Liver (tissue), 8 donors: ENCODE measurements at regions not wholly inside any gene's neighbourhood (a gene's known extent, or its start where the extent isn't known, plus 50 kb on each side); places are given as distances from the start of the nearest gene placed in this dataset.

Source experiments
- DNase-seq: peaks from one replicate; pipeline ENCODE4 v3.0.0-alpha.2; 2017; ENCODE audit warnings: low spot score
- H3K27ac ChIP-seq, 2 donors: one replicate each; pipeline ENCODE4 v1.7.0; 2013; ENCODE audit warnings: inconsistent platforms in 2 of 2, low read length in 2 of 2, control low read depth in 1 of 2, low read depth in 1 of 2, mild to moderate bottlenecking in 1 of 2
- H3K27me3 ChIP-seq, 4 donors: one replicate each; pipeline versions ENCODE4 v1.6.1 to v1.7.0; 2013; ENCODE audit warnings: low read length in 3 of 4, inconsistent platforms in 1 of 4, mild to moderate bottlenecking in 1 of 4, moderate library complexity in 1 of 4; ENCODE audit not compliant: control insufficient read depth in 4 of 4, insufficient read depth in 4 of 4
- H3K36me3 ChIP-seq, 4 donors: one replicate each; pipeline versions ENCODE4 v1.6.1 to v1.7.0; 2013; ENCODE audit warnings: low read length in 3 of 4, mild to moderate bottlenecking in 3 of 4, low read depth in 1 of 4, moderate library complexity in 1 of 4; ENCODE audit not compliant: control insufficient read depth in 4 of 4, insufficient read depth in 3 of 4
- H3K4me1 ChIP-seq, 4 donors: one replicate each; pipeline versions ENCODE4 v1.6.1 to v1.7.0; 2013; ENCODE audit warnings: low read length in 3 of 4, mild to moderate bottlenecking in 3 of 4, moderate library complexity in 1 of 4; ENCODE audit not compliant: control insufficient read depth in 4 of 4, insufficient read depth in 4 of 4
- H3K4me3 ChIP-seq, 3 donors: one replicate each; pipeline versions ENCODE4 v1.6.1 to v1.7.0; 2013; ENCODE audit warnings: low read length in 3 of 3, control low read depth in 1 of 3, low read depth in 1 of 3, mild to moderate bottlenecking in 1 of 3
- H3K9ac ChIP-seq, 2 donors: one replicate each; pipeline ENCODE4 v1.7.0; 2013; ENCODE audit warnings: low read length in 2 of 2, mild to moderate bottlenecking in 2 of 2, moderate library complexity in 2 of 2, control low read depth in 1 of 2, low read depth in 1 of 2
- H3K9me3 ChIP-seq, 4 donors: one replicate each; pipeline versions ENCODE4 v1.6.1 to v1.7.0; 2013; ENCODE audit warnings: low read length in 3 of 4; ENCODE audit not compliant: control insufficient read depth in 4 of 4
- ATF3 ChIP-seq: IDR thresholded peaks from 2 replicates; pipeline ENCODE4 v1.6.1; 2016; ENCODE audit warnings: antibody characterized with exemption
- CTCF ChIP-seq: fragments of 150-350 bp; IDR thresholded peaks from 2 replicates; pipeline ENCODE4 v1.5.1; 2017; ENCODE audit warnings: improper control_type of control experiment, low read depth, low read length; ENCODE audit not compliant: missing input control
- EGR1 ChIP-seq, 2 donors: IDR thresholded peaks; 2 replicates each; pipeline ENCODE4 v1.6.1; 2016 to 2018; ENCODE audit warnings: antibody characterized with exemption in 2 of 2, low read depth in 2 of 2
- FOXA1 ChIP-seq: IDR thresholded peaks from 2 replicates; pipeline ENCODE4 v1.6.1; 2016; ENCODE audit warnings: antibody characterized with exemption
- FOXA2 ChIP-seq: IDR thresholded peaks from 2 replicates; pipeline ENCODE4 v1.6.1; 2016; ENCODE audit warnings: antibody characterized with exemption
- GABPA ChIP-seq, 2 donors: IDR thresholded peaks in 1 of 2; conservative IDR thresholded peaks in 1 of 2; 2 replicates each; pipeline ENCODE4 v1.6.1; 2016; ENCODE audit warnings: antibody characterized with exemption in 2 of 2, mild to moderate bottlenecking in 1 of 2, moderate library complexity in 1 of 2
- HNF4A ChIP-seq, 2 donors: conservative IDR thresholded peaks; 2 replicates each; pipeline ENCODE4 v1.6.1; 2016; ENCODE audit warnings: antibody characterized with exemption in 2 of 2, mild to moderate bottlenecking in 2 of 2
- HNF4G ChIP-seq: IDR thresholded peaks from 2 replicates; pipeline ENCODE4 v1.6.1; 2016; ENCODE audit warnings: antibody characterized with exemption
- JUND ChIP-seq, 2 donors: IDR thresholded peaks; 2 replicates each; pipeline ENCODE4 v1.6.1; 2016; ENCODE audit warnings: antibody characterized with exemption in 2 of 2
- NR2F2 ChIP-seq: IDR thresholded peaks from 2 replicates; pipeline ENCODE4 v1.6.1; 2016; ENCODE audit warnings: antibody characterized with exemption
- RAD21 ChIP-seq, 2 donors: IDR thresholded peaks; 2 replicates each; pipeline ENCODE4 v1.6.1; 2016; ENCODE audit warnings: antibody characterized with exemption in 2 of 2, mild to moderate bottlenecking in 2 of 2
- REST ChIP-seq: IDR thresholded peaks from 2 replicates; pipeline ENCODE4 v1.6.1; 2016; ENCODE audit warnings: antibody characterized with exemption, mild to moderate bottlenecking
- RXRA ChIP-seq, 2 donors: IDR thresholded peaks; 2 replicates each; pipeline ENCODE4 v1.6.1; 2017 to 2018; ENCODE audit warnings: antibody characterized with exemption in 2 of 2, mild to moderate bottlenecking in 1 of 2
- SP1 ChIP-seq: IDR thresholded peaks from 2 replicates; pipeline ENCODE4 v1.6.1; 2018; ENCODE audit warnings: antibody characterized with exemption, mild to moderate bottlenecking
- TAF1 ChIP-seq: conservative IDR thresholded peaks from 2 replicates; pipeline ENCODE4 v1.6.1; 2016; ENCODE audit warnings: antibody characterized with exemption, mild to moderate bottlenecking
- YY1 ChIP-seq: IDR thresholded peaks from 2 replicates; pipeline ENCODE4 v1.6.1; 2016; ENCODE audit warnings: antibody characterized with exemption, mild to moderate bottlenecking
- ZBTB33 ChIP-seq: IDR thresholded peaks from 2 replicates; pipeline ENCODE4 v1.6.1; 2016; ENCODE audit warnings: antibody characterized with exemption
- WGBS: extraction: QIAGEN DNeasy Blood & Tissue Kit; methylation state at CpG from one replicate; pipeline ENCODE4 v1.1.7; 2013; 5-methylcytosine and 5-hydroxymethylcytosine counted together
- TF ChIP-seq, protein P1 (sequence below): IDR thresholded peaks from 2 replicates; pipeline ENCODE4 v1.6.1; 2016; ENCODE audit warnings: antibody characterized with exemption
- donor health status: healthy.
- donor health status: healthy.
- donor health status: healthy.
- donor health status: healthy.
- donor health status: healthy.

- no peak for DNase-seq
- TF ChIP-seq GABPA (IDR thresholded peaks at IDR 0.05 in 1 of 2, conservative IDR thresholded peaks at IDR 0.05 in 1 of 2) (no peak), ZBTB33 (no peak), HNF4G (no peak), REST (no peak), NR2F2 (no peak), FOXA2 (no peak), RAD21 (IDR thresholded peaks at IDR 0.05) (no peak), SP1 (no peak), ATF3 (no peak), YY1 (no peak), CTCF (no peak), EGR1 (IDR thresholded peaks at IDR 0.05; ENCODE audit: low read depth in 2 of 2) (no peak)
- H3K4me1 ChIP-seq = peaks cover 0 to 2% (median 0%) of the 10 kb centered on the region in 4 donors
- no peaks in the 10 kb centered on the region for H3K27me3 ChIP-seq
- no peaks in the 10 kb centered on the region for H3K9me3 ChIP-seq
- H3K9ac ChIP-seq = no peak overlapping the region
- H3K27ac ChIP-seq = no peak overlapping the region
- H3K36me3 ChIP-seq = no peaks in the 10 kb centered on the region
- H3K4me3 ChIP-seq = no peak overlapping the region
These were observed 290.2 kb upstream of the SEMA6A start for GRCh38 chr5:116864838-116865190.

- Histone ChIP-seq H3K9ac (no peak overlapping the region), H3K9me3 (no peaks in the 10 kb centered on the region), H3K36me3 (no peaks in the 10 kb centered on the region), H3K27ac (peak overlapping the region in 1 of 2 donors; percentile 12), H3K4me1 (peaks cover 0 to 2% (median 0%) of the 10 kb centered on the region in 4 donors), H3K4me3 (no peak overlapping the region), H3K27me3 (no peaks in the 10 kb centered on the region)
- DNase-seq = no peak
- WGBS = 31% methylated on average over 9 of the region's 9 CpGs
- no peak for TF ChIP-seq YY1
- no peak for TF ChIP-seq FOXA1
- TF ChIP-seq TAF1 = no peak
- no peak for TF ChIP-seq RAD21 (IDR thresholded peaks at IDR 0.05)
- peak in 1 of 2 donors; percentile 47 for TF ChIP-seq RXRA (IDR thresholded peaks at IDR 0.05)
- TF ChIP-seq HNF4A (conservative IDR thresholded peaks at IDR 0.05) = peak in 1 of 2 donors; percentile 23
- TF ChIP-seq JUND (IDR thresholded peaks at IDR 0.05) = no peak
- TF ChIP-seq ZBTB33 = no peak
- TF ChIP-seq SP1 = no peak
- TF ChIP-seq FOXA2 = no peak
- TF ChIP-seq, protein P1, sequence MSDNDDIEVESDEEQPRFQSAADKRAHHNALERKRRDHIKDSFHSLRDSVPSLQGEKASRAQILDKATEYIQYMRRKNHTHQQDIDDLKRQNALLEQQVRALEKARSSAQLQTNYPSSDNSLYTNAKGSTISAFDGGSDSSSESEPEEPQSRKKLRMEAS = no peak
- no peak for TF ChIP-seq GABPA (IDR thresholded peaks at IDR 0.05 in 1 of 2, conservative IDR thresholded peaks at IDR 0.05 in 1 of 2)
- TF ChIP-seq EGR1 (IDR thresholded peaks at IDR 0.05; ENCODE audit: low read depth in 2 of 2) = no peak
- no peak for TF ChIP-seq ATF3
These were observed 289.7 kb upstream of the SEMA6A start for GRCh38 chr5:116864157-116864837.
